HEK293T (cell line): ENCODE measurements at regions not wholly inside any gene's neighbourhood (a gene's known extent, or its start where the extent isn't known, plus 50 kb on each side); places are given as distances from the start of the nearest gene placed in this dataset.

ENCODE experiments used
- CTCF ChIA-PET: fragments of 350-600 bp; formaldehyde crosslinking; extraction: SDS; loops from one replicate; lab custom pipeline; 2021; ENCODE audit warnings: antibody characterized with exemption, inconsistent platforms; lab: Yijun Ruan, JAX
- POLR2A ChIA-PET: fragments of 350-600 bp; formaldehyde crosslinking; extraction: SDS; loops from one replicate; lab custom pipeline; 2020; ENCODE audit warnings: antibody characterized with exemption, inconsistent platforms; lab: Yijun Ruan, JAX
- DNase-seq: peaks from one replicate; pipeline ENCODE4 v3.0.0; 2012; ENCODE audit warnings: mixed read lengths; ENCODE audit errors: extremely low spot score
- ARNT ChIP-seq: fragments of 450-650 bp; IDR thresholded peaks from 2 replicates; pipeline ENCODE4 v1.6.1; 2017; ENCODE audit warnings: mild to moderate bottlenecking
- BHLHE40 ChIP-seq: fragments of 450-650 bp; IDR thresholded peaks from 2 replicates; pipeline ENCODE4 v1.6.1; 2016; ENCODE audit warnings: mild to moderate bottlenecking, moderate library complexity, borderline replicate concordance
- CTBP1 ChIP-seq: fragments of 450-650 bp; IDR thresholded peaks from 2 replicates; pipeline ENCODE4 v1.6.1; 2016; ENCODE audit warnings: borderline replicate concordance
- ELF4 ChIP-seq: fragments of 450-650 bp; IDR thresholded peaks from 2 replicates; pipeline ENCODE4 v1.6.1; 2017; ENCODE audit warnings: antibody characterized with exemption
- FOXA1 ChIP-seq: fragments of 450-650 bp; IDR thresholded peaks from 2 replicates; pipeline ENCODE4 v1.6.1; 2016; ENCODE audit warnings: mild to moderate bottlenecking
- FOXK2 ChIP-seq: fragments of 450-650 bp; IDR thresholded peaks from 2 replicates; pipeline ENCODE4 v1.6.1; 2016; ENCODE audit warnings: mild to moderate bottlenecking
- FOXM1 ChIP-seq: fragments of 450-650 bp; IDR thresholded peaks from 2 replicates; pipeline ENCODE4 v1.6.1; 2017; ENCODE audit warnings: mild to moderate bottlenecking, borderline replicate concordance
- HDGF ChIP-seq: fragments of 450-650 bp; IDR thresholded peaks from 2 replicates; pipeline ENCODE4 v1.6.1; 2017; ENCODE audit warnings: antibody characterized with exemption, borderline replicate concordance
- L3MBTL2 ChIP-seq: fragments of 450-650 bp; conservative IDR thresholded peaks from 2 replicates; pipeline ENCODE4 v1.6.1; 2016; ENCODE audit warnings: mild to moderate bottlenecking
- LEF1 ChIP-seq: fragments of 450-650 bp; IDR thresholded peaks from 2 replicates; pipeline ENCODE4 v1.6.1; 2017; ENCODE audit warnings: mild to moderate bottlenecking, borderline replicate concordance
- NFRKB ChIP-seq: fragments of 450-650 bp; IDR thresholded peaks from 2 replicates; pipeline ENCODE4 v1.6.1; 2016; ENCODE audit warnings: mild to moderate bottlenecking, moderate library complexity
- PKNOX1 ChIP-seq: fragments of 450-650 bp; IDR thresholded peaks from 2 replicates; pipeline ENCODE4 v1.6.1; 2016
- SP1 ChIP-seq: fragments of 450-650 bp; IDR thresholded peaks from 2 replicates; pipeline ENCODE4 v1.6.1; 2017
- SUZ12 ChIP-seq: fragments of 450-650 bp; IDR thresholded peaks from 2 replicates; pipeline ENCODE4 v1.6.1; 2016; ENCODE audit warnings: mild to moderate bottlenecking
- TARDBP ChIP-seq: fragments of 450-650 bp; IDR thresholded peaks from 2 replicates; pipeline ENCODE4 v1.6.1; 2016
- ZNF384 ChIP-seq: fragments of 450-650 bp; IDR thresholded peaks from 2 replicates; pipeline ENCODE4 v1.6.1; 2016

GRCh38 chr9:119765632-119766175, 396.5 kb upstream of the BRINP1 start:
- ChIA-PET POLR2A (no interaction called here), CTCF (no interaction called here)
- no peak for TF ChIP-seq CTBP1
- TF ChIP-seq LEF1: no peak
- no peak for TF ChIP-seq PKNOX1
- no peak for DNase-seq

GRCh38 chr9:119763260-119763659, 394.0 kb upstream of the BRINP1 start:
- CTCF ChIA-PET: no interaction called here

GRCh38 chr9:119761812-119762211, 392.6 kb upstream of the BRINP1 start:
- ChIA-PET POLR2A (no interaction called here), CTCF (no interaction called here)
- no peak for TF ChIP-seq BHLHE40
- no peak for DNase-seq

More at GRCh38 chr9:119763260-119763659, 394.0 kb upstream of the BRINP1 start:
- TF ChIP-seq ELF4: no peak
- no peak for TF ChIP-seq FOXA1
- TF ChIP-seq LEF1: no peak
- TF ChIP-seq NFRKB: no peak
- TF ChIP-seq L3MBTL2: no peak
- no peak for TF ChIP-seq SP1
- TF ChIP-seq BHLHE40: no peak
- no peak for TF ChIP-seq HDGF
- TF ChIP-seq FOXM1: no peak
- TF ChIP-seq SUZ12: no peak
- no peak for TF ChIP-seq CTBP1
- no peak for TF ChIP-seq ARNT
- DNase-seq: no peak
- POLR2A ChIA-PET: no interaction called here

- DNase-seq: no peak
- TF ChIP-seq FOXA1 (no peak), SUZ12 (no peak), BHLHE40 (no peak), SP1 (no peak), LEF1 (no peak), FOXM1 (no peak), ELF4 (no peak), TARDBP (no peak), NFRKB (no peak), FOXK2 (no peak)
These were observed 389.8 kb upstream of the BRINP1 start for GRCh38 chr9:119758990-119759389.

GRCh38 chr9:119758241-119758640, 389.0 kb upstream of the BRINP1 start:
- no peak for DNase-seq
- no peak for TF ChIP-seq FOXK2
- no peak for TF ChIP-seq TARDBP
- TF ChIP-seq FOXA1: no peak
- TF ChIP-seq FOXM1: no peak
- TF ChIP-seq CTBP1: no peak
- no peak for TF ChIP-seq ARNT
- TF ChIP-seq NFRKB: no peak
- no peak for TF ChIP-seq L3MBTL2
- no peak for TF ChIP-seq ELF4
- TF ChIP-seq BHLHE40: no peak
- no peak for TF ChIP-seq SUZ12
- TF ChIP-seq LEF1: no peak
- TF ChIP-seq ZNF384: no peak
- no peak for TF ChIP-seq HDGF
- TF ChIP-seq SP1: no peak
- no peak for TF ChIP-seq PKNOX1
- POLR2A ChIA-PET: no interaction called here
- CTCF ChIA-PET: no interaction called here

More at GRCh38 chr9:119758990-119759389, 389.8 kb upstream of the BRINP1 start:
- POLR2A ChIA-PET: no interaction called here
- CTCF ChIA-PET: no interaction called here

- CTCF ChIA-PET: no interaction called here
- no peak for TF ChIP-seq HDGF
- no peak for TF ChIP-seq FOXK2
- TF ChIP-seq NFRKB: no peak
- no peak for TF ChIP-seq FOXA1
- no peak for TF ChIP-seq ARNT
- TF ChIP-seq LEF1: no peak
- TF ChIP-seq SUZ12: no peak
- no peak for TF ChIP-seq ZNF384
- TF ChIP-seq TARDBP: no peak
- no peak for TF ChIP-seq L3MBTL2
- no peak for DNase-seq
- POLR2A ChIA-PET: no interaction called here
These were observed 370.2 kb upstream of the BRINP1 start for GRCh38 chr9:119739476-119739875.

GRCh38 chr9:119736491-119737454, 367.5 kb upstream of the BRINP1 start:
- no peak for TF ChIP-seq SP1
- ChIA-PET CTCF (no interaction called here), POLR2A (no interaction called here)
- no peak for DNase-seq
